Globus pallidus (tissue), 1 donor: ENCODE measurements at regions not wholly inside any gene's neighbourhood (a gene's known extent, or its start where the extent isn't known, plus 50 kb on each side); places are given as distances from the start of the nearest gene placed in this dataset.
A peak's percentile ranks its signal among the peaks of the same experiment; 100 is the strongest.

Experiments
- DNase-seq: peaks from one replicate; pipeline ENCODE4 v3.0.0-alpha.2; 2015; ENCODE audit warnings: low spot score

- no peak for DNase-seq
Measured at GRCh38 chr3:176969066-176969465, 228.2 kb downstream of the TBL1XR1 start.

DNA sequence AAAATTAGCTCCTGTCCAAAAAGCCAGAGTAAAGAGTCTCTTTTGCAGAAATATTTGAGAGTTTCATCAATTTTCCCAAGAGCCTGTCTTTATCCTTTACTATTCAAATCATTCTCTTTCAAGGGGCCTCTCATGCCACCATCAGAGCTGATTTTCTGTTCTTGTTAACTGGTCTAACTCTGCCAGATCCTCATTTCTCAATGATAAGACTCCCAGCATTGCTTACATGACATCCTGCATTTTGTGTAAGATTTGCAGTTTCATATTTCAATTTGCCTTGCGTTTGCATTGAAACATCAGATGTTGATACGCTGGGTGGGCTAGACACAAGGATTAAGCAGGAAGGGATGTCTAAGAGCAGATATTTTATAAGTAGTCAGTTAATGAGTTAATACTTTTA is 228.7 kb downstream of the TBL1XR1 start:
- no peak for DNase-seq

DNA sequence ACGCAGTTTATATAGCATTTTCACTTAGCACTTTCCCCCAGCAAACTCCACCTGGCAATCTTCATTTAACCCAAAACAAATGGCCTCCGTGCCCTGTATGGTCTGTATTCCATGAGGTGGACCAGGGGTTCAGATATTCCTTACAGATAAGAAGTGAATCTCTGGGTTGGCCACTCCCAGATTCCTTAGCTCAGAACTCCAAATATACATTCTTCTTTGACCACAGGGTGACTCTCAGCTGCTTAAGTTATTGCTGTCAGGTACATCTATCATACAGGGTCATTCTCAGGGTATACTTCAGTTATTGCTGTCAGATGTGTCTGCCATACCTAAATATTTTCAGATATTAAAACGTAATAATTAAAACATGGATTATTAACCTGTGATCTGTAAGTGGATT is 229.8 kb downstream of the TBL1XR1 start:
- no peak for DNase-seq

- peak; percentile 11 for DNase-seq
Measured at GRCh38 chr3:176964661-176965060, 232.6 kb downstream of the TBL1XR1 start.

DNA sequence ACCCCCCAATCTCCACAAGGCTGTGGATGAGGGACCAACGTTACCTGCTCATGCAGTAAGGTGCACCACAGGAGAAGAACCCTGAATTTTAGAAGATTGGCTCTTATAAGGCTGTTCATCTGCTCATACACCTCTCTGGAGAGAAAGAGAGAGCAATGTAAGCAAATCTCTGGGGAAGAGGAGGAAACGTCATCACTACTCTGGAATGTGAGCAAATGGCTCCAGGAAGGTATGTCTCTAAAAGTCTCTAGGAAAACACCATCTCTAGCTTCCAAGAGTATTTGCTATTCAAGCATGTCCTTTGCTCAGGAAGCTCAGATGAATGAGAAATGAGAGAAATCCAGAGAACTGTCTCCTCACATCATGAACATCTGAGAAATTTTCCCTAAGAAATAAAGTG is 235.4 kb downstream of the TBL1XR1 start:
- no peak for DNase-seq

- DNase-seq, result no peak
Measured at GRCh38 chr3:176959867-176960266, 237.4 kb downstream of the TBL1XR1 start.

DNA sequence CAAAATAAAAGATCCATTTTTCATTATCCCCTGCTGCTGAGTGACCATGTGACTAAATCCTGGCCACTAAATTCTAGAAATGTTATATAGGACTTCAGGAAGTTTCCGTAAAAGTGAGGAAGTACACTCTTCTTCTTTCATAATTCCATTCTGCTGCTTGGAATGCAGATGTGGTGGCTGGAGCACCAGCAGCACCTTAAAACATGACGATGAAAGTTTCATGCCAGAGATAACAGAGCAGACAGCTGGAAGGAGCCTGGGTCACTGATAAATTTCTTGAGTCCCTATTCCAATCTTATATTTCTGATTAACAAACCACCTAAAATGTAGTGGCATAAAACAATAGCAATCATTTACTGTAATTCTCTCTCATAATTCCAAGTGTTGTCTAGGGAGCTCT is 238.7 kb downstream of the TBL1XR1 start:
- no peak for DNase-seq

GRCh38 chr3:176954517-176954916 is 242.8 kb downstream of the TBL1XR1 start:
- no peak for DNase-seq

- DNase-seq, result no peak
Measured at GRCh38 chr3:176953106-176954060, 243.9 kb downstream of the TBL1XR1 start.

- no peak for DNase-seq
Measured at GRCh38 chr3:176951586-176952292, 245.5 kb downstream of the TBL1XR1 start.

DNA sequence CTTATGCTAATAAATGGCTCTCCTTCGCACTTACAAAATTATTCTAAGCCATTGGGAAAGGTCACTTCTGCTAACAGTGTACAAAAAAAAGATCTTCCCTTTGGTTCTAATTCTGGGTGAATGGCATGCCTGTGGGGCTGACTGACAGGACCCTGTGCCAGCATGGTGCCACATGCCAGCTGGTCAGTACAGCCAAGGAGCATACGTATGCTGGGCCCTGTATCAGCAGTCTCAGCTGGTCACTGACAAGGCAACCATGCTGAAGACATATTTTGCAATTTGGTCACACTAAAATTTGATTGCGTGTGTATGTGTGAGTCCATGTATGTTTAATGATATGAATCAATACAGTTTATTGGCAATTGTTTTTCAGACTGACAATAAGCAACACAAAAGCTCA is 246.1 kb downstream of the TBL1XR1 start:
- DNase-seq, result no peak

DNA sequence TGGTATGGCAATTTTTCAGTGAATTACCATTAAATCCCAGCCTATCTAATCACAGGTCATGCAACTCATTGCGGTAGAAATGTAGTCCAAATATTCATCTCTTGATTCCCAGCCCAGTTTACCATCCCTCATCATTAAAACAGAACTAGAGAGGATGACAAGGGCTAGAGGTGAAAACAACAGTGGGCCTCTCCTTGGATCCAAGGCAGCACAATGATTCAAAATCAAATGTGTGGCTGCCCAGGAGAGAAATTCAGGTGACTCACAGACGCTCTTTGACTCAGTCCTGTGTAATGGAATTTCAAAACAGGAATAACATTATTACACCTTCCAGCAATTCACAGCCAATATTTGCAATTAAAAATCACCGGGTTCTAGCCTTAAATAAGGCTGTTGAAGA is 246.5 kb downstream of the TBL1XR1 start:
- no peak for DNase-seq

DNA sequence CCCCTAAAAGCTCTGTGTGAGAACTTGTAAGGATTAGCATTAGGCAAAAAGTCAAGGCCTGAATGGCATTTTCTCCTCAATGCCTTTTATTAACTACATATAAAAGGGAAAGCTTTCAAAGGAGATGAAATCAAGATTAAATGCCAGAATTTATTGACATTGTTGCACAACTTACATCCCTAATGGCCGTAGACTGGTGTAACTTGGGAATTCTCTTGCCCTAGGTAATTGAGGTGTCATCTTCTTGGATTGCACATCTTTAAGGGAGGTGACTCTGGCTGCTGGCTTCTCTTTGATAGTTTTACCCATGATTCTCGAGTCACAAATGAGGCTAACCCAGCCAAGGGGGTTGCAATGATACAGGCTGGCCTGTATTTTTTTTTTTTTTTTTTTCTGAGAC is 249.1 kb downstream of the TBL1XR1 start:
- no peak for DNase-seq

GRCh38 chr3:176946202-176946601 is 251.1 kb downstream of the TBL1XR1 start:
- no peak for DNase-seq

GRCh38 chr3:176942305-176942704 is 255.0 kb downstream of the TBL1XR1 start:
- DNase-seq, result no peak

- no peak for DNase-seq
Measured at GRCh38 chr3:176941689-176942088, 255.6 kb downstream of the TBL1XR1 start.

DNA sequence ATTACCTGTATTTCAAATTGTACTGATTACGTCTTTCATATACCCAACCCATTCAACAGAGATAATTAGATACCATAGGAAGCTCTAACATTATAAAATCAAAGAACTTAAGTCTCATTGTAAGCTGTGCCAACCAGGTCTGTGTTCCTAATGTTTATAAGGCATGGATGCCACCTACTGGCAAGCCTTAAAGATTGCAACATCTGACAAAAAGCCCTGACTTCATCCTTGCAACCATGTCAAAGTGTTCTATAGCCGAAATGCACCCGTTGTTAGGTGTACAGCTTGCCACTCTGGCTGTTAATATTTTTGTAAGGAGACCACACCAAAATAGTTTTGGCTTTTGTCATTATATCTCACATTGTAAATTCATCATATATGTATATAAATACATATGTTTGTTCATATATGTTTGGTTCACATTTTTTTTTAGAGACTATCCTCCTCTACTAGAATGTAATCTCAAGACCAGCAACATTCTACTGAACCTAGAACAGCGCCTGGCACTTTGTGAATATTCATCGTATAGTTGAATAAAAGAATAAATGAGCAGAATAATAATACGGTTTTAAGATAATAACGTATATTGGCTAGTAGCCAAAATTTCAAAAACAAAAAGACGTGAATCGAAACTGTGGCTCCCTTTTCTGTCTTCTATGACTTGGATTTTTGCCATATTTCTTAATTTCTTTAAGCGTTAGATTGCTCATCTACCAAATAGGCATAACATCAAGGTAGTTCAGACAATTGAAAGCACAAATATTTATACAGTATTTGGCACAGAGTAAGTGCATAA is 258.1 kb downstream of the TBL1XR1 start:
- DNase-seq, result peak; percentile 80

DNA sequence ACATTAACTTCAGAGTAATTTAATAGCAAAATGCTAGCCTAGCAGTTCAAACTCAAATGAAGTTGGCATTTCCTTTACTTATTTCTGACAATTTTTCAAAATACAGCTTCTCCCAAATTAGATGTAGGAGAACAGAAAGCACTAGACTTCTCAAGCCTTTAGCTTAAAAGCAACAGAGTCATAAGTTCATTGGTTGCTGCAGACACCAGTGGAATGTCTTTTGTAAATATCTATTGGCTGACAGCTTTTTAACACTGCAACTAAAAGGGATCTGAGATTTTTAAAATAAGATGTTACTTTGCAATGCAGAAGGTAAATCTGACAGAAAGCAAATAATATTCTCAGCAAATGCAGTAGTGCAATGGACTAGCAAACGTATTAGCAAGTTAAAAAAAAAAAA is 259.3 kb downstream of the TBL1XR1 start:
- DNase-seq, result no peak

- DNase-seq, result no peak
Measured at GRCh38 chr3:176937541-176937940, 259.7 kb downstream of the TBL1XR1 start.

GRCh38 chr3:176935194-176935888 is 261.9 kb downstream of the TBL1XR1 start:
- DNase-seq, result no peak

- no peak for DNase-seq
Measured at GRCh38 chr3:176934698-176935097, 262.6 kb downstream of the TBL1XR1 start.

DNA sequence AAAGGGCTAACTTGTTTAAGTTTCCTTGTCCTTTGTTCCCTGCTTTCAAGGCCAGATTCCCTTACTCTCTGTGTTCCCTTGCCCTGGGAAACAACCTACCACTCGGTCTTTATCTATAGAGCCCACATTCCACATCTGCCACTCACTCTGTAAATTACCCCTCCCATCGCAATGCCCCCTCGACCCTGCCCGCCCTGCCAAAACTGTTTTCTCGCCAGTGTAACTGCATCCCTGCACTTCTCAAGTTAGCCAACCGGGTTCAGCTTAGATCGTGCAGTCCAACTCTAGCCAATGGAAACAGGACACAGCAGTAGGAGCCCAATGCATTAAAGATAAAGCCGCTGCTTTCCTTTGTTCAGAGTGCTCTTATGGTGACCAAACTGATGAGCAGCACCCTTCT is 263.6 kb downstream of the TBL1XR1 start:
- no peak for DNase-seq
